Effector memory CD4-positive, alpha-beta T cell (primary cell): ENCODE measurements at regions not wholly inside any gene's neighbourhood (a gene's known extent, or its start where the extent isn't known, plus 50 kb on each side); places are given as distances from the start of the nearest gene placed in this dataset.

Source experiments
- DNase-seq, 3 donors: peaks; one replicate each; pipeline ENCODE4 v3.0.0-alpha.2; 2020
- H3K27ac ChIP-seq: 2 replicates; pipeline ENCODE4 v1.7.0; 2013; ENCODE audit warnings: mild to moderate bottlenecking, low read length, moderate library complexity; ENCODE audit not compliant: insufficient read depth, poor library complexity, severe bottlenecking
- H3K27me3 ChIP-seq: replicated peaks from 2 replicates; pipeline ENCODE4 v1.7.0; 2013; ENCODE audit warnings: mild to moderate bottlenecking, low read length; ENCODE audit not compliant: insufficient read depth, control insufficient read depth, poor library complexity, severe bottlenecking
- H3K36me3 ChIP-seq: 2 replicates; pipeline ENCODE4 v1.7.0; 2013; ENCODE audit warnings: mild to moderate bottlenecking, low read length, moderate library complexity; ENCODE audit not compliant: control insufficient read depth, insufficient read depth
- H3K4me1 ChIP-seq: 2 replicates; pipeline ENCODE4 v1.7.0; 2013; ENCODE audit warnings: low read length, mild to moderate bottlenecking; ENCODE audit not compliant: control insufficient read depth, insufficient read depth, poor library complexity, severe bottlenecking
- H3K4me3 ChIP-seq: 2 replicates; pipeline ENCODE4 v1.7.0; 2013; ENCODE audit warnings: low read length, low read depth, mild to moderate bottlenecking; ENCODE audit not compliant: insufficient read depth, poor library complexity, severe bottlenecking
- H3K9me3 ChIP-seq: 2 replicates; pipeline ENCODE4 v1.7.0; 2013; ENCODE audit warnings: mild to moderate bottlenecking, low read length, moderate library complexity; ENCODE audit not compliant: control insufficient read depth

DNA sequence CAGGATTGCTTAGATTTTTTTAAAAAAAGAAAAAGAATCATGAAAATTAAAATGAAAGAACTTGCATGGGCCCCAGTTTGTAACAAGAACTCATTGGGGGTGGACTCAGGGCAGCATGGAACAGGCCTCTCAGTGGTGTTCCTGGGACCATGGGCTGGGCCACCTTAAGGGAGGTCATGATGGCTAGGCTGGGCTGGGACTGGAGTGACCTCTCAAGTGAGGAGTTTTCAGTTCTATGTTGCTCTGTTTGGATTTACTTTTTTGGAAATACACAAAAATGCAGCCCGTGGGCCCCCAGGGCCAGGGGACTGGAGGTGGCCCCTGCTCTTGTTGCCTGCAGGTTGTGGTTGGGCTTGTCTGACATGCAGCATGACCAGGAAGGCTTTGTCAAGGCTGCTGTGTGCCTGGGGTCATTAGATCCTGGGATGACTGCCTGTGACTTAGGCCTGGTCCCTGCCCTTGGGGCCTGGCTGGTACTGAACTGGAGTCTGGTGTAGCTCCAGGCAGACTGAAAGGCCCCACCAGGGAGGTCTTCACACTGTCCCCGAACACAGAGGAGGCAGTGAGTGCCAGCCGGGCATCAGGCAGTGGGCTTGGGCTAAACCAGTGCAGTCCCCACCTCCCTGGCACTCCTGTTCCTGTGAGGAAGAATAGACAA is 115.6 kb downstream of the GLI2 start:
- Histone ChIP-seq H3K4me3 (no peak overlapping the region), H3K27ac (no peak overlapping the region), H3K36me3 (no peaks in the 10 kb centered on the region), H3K27me3 (no peaks in the 10 kb centered on the region), H3K4me1 (no peaks in the 10 kb centered on the region), H3K9me3 (no peaks in the 10 kb centered on the region)
- DNase-seq = no peak

- H3K27ac ChIP-seq = no peak overlapping the region
- DNase-seq = no peak
- H3K9me3 ChIP-seq = no peaks in the 10 kb centered on the region
- H3K4me3 ChIP-seq = no peak overlapping the region
- no peaks in the 10 kb centered on the region for H3K27me3 ChIP-seq
- no peaks in the 10 kb centered on the region for H3K4me1 ChIP-seq
- no peaks in the 10 kb centered on the region for H3K36me3 ChIP-seq
Measured at GRCh38 chr2:120852200-120852815, 116.6 kb downstream of the GLI2 start.

- Histone ChIP-seq H3K27ac (no peak overlapping the region), H3K9me3 (no peaks in the 10 kb centered on the region), H3K4me3 (no peak overlapping the region), H3K4me1 (no peaks in the 10 kb centered on the region), H3K27me3 (no peaks in the 10 kb centered on the region), H3K36me3 (no peaks in the 10 kb centered on the region)
- DNase-seq = no peak
Measured at GRCh38 chr2:120853306-120854013, 117.8 kb downstream of the GLI2 start.

DNA sequence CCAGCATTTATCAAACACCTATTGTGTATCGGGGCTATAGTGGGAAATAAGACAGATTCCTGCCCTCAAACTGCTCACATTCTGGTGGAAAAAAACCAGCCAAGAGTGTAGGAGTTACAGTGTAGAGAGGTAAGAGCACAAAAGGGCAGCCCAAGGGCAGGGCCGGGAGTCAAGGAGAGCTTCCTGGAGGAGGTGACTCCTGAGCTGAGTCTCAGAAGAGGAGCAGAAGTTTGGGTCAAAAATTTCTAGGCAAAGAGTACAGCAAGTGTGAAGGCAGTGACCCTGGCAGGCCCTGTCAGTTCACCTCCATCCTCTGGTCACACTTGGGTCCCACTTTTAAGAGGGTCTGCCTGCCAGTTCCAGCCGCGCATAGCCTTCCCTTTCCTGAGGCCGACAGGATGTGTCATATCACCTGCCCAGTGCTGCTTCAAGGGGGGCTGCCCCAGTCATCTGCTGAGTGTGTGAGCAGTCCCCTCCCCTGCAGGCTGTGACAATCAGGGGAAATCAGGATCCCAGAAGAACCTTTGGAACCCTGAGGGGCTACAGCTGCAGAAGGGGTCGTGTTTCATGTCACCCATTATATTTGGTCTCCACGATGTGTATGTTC is 118.4 kb downstream of the GLI2 start:
- Histone ChIP-seq H3K4me1 (no peaks in the 10 kb centered on the region), H3K36me3 (no peaks in the 10 kb centered on the region), H3K9me3 (no peaks in the 10 kb centered on the region), H3K27me3 (no peaks in the 10 kb centered on the region), H3K27ac (no peak overlapping the region), H3K4me3 (no peak overlapping the region)
- DNase-seq = no peak

- H3K4me3 ChIP-seq = no peak overlapping the region
Measured at GRCh38 chr2:120854766-120855530, 119.3 kb downstream of the GLI2 start.

GRCh38 chr2:120855855-120856405 is 120.3 kb downstream of the GLI2 start:
- H3K27ac ChIP-seq = no peak overlapping the region
- H3K4me1 ChIP-seq = no peaks in the 10 kb centered on the region
- no peaks in the 10 kb centered on the region for H3K36me3 ChIP-seq
- no peaks in the 10 kb centered on the region for H3K27me3 ChIP-seq
- DNase-seq = no peak
- no peak overlapping the region for H3K4me3 ChIP-seq
- H3K9me3 ChIP-seq = no peaks in the 10 kb centered on the region

More at GRCh38 chr2:120854766-120855530, 119.3 kb downstream of the GLI2 start:
- DNase-seq = no peak
- no peaks in the 10 kb centered on the region for H3K36me3 ChIP-seq
- H3K4me1 ChIP-seq = no peaks in the 10 kb centered on the region
- no peak overlapping the region for H3K27ac ChIP-seq
- H3K27me3 ChIP-seq = no peaks in the 10 kb centered on the region
- no peaks in the 10 kb centered on the region for H3K9me3 ChIP-seq

- no peaks in the 10 kb centered on the region for H3K9me3 ChIP-seq
- no peaks in the 10 kb centered on the region for H3K36me3 ChIP-seq
- no peak for DNase-seq
- H3K27me3 ChIP-seq = no peaks in the 10 kb centered on the region
- no peak overlapping the region for H3K27ac ChIP-seq
- H3K4me1 ChIP-seq = no peaks in the 10 kb centered on the region
- H3K4me3 ChIP-seq = no peak overlapping the region
Measured at GRCh38 chr2:120856421-120856862, 120.8 kb downstream of the GLI2 start.

GRCh38 chr2:120857422-120857821 is 121.8 kb downstream of the GLI2 start:
- no peak overlapping the region for H3K4me3 ChIP-seq
- no peak for DNase-seq
- H3K36me3 ChIP-seq = no peaks in the 10 kb centered on the region
- H3K27me3 ChIP-seq = no peaks in the 10 kb centered on the region
- no peak overlapping the region for H3K27ac ChIP-seq
- no peaks in the 10 kb centered on the region for H3K4me1 ChIP-seq
- no peaks in the 10 kb centered on the region for H3K9me3 ChIP-seq

DNA sequence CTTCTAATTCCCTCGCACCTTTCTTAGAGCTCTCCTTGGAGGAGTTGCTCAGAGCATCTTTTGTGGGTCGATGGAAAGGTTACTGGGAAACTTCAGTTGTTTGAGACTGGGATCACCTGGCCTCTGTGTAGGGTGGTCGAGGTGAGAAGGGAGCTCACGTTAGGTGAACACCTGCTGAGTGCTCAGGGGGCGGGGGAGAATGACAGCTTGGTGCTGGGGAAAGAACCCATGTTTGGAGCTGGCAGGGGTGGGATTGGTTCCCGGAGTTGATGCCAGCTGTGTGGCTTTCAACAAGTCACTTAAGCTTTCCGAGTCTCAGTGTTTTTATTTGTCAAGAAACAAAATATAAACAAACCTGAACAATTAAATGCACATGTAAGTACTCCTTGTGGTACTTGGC is 122.3 kb downstream of the GLI2 start:
- no peak overlapping the region for H3K27ac ChIP-seq
- H3K27me3 ChIP-seq = no peaks in the 10 kb centered on the region
- no peak overlapping the region for H3K4me3 ChIP-seq
- no peaks in the 10 kb centered on the region for H3K36me3 ChIP-seq
- DNase-seq = no peak
- H3K4me1 ChIP-seq = no peaks in the 10 kb centered on the region
- no peaks in the 10 kb centered on the region for H3K9me3 ChIP-seq
